Right kidney (tissue), 1 donor: ENCODE measurements at regions not wholly inside any gene's neighbourhood (a gene's known extent, or its start where the extent isn't known, plus 50 kb on each side); places are given as distances from the start of the nearest gene placed in this dataset.

ENCODE experiments used
- DNase-seq: peaks from one replicate; pipeline ENCODE4 v3.0.0-alpha.2; 2016

GRCh38 chr2:128779301-128780095 lies 460.8 kb upstream of the HS6ST1 start:
- no peak for DNase-seq

GRCh38 chr2:128780434-128781080 lies 461.9 kb upstream of the HS6ST1 start:
- no peak for DNase-seq

- DNase-seq, result no peak
Measured at GRCh38 chr2:128781166-128781565, 462.5 kb upstream of the HS6ST1 start.

GRCh38 chr2:128781585-128782385 lies 463.1 kb upstream of the HS6ST1 start:
- no peak for DNase-seq

- DNase-seq, result no peak
Measured at GRCh38 chr2:128782411-128783192, 463.9 kb upstream of the HS6ST1 start.

- DNase-seq, result no peak
Measured at GRCh38 chr2:128783193-128783671, 464.6 kb upstream of the HS6ST1 start.

GRCh38 chr2:128783896-128784295 lies 465.2 kb upstream of the HS6ST1 start:
- no peak for DNase-seq

GRCh38 chr2:128784626-128785306 lies 466.1 kb upstream of the HS6ST1 start:
- DNase-seq, result no peak

GRCh38 chr2:128786316-128786715 lies 467.6 kb upstream of the HS6ST1 start:
- DNase-seq, result no peak

GRCh38 chr2:128786741-128787478 lies 468.2 kb upstream of the HS6ST1 start:
- DNase-seq, result no peak

GRCh38 chr2:128787616-128788015 lies 468.9 kb upstream of the HS6ST1 start:
- DNase-seq, result no peak

GRCh38 chr2:128788636-128789220 lies 470.1 kb upstream of the HS6ST1 start:
- DNase-seq, result no peak

GRCh38 chr2:128789221-128789620 lies 470.6 kb upstream of the HS6ST1 start:
- no peak for DNase-seq

GRCh38 chr2:128789776-128790455 lies 471.2 kb upstream of the HS6ST1 start:
- DNase-seq, result no peak

- no peak for DNase-seq
Measured at GRCh38 chr2:128790541-128791001, 471.9 kb upstream of the HS6ST1 start.

GRCh38 chr2:128791120-128791984 lies 472.7 kb upstream of the HS6ST1 start:
- peak; percentile 45 for DNase-seq

GRCh38 chr2:128791985-128792320 lies 473.3 kb upstream of the HS6ST1 start:
- no peak for DNase-seq

- no peak for DNase-seq
Measured at GRCh38 chr2:128792476-128793054, 473.9 kb upstream of the HS6ST1 start.
